ENCODE measurements at regions not wholly inside any gene's neighbourhood (a gene's known extent, or its start where the extent isn't known, plus 50 kb on each side); places are given as distances from the start of the nearest gene placed in this dataset.
"Not testable (repeated sequence)": the region's sequence is repeated elsewhere in the genome, so short reads cannot be mapped to it uniquely, and the experiment has no call there.

DNA sequence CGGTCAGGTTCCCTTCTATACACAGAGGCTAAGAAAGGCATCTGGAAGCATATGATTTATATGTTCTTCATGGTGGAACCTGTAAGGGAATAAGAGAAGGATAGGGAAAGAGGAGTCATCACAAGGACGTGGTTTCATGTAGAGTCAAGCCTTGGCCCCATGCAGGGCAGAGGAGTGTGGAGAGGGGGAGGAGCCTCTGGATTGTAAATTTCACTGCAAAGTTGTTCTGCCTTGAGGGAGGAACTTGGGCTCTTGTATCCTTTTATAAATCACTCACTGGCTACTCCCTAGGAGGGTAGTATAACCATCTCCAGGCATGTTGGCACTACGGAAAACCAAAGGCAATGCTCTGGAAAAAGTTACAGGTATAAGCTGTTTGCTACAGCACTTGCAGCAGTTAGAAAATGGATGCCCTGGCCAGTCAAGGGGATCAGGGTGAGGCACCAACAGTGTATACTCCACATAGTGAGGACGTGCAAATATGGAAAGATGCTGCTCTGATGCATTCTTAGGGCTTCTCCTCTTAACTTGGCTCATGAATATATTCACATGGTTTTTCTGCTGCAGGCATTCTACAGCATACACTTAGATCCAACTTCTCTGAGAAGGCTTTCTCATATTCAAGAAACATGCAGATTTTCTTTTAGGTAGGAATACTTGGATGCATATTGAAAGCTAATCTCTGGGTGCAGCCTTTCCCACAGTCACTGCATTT lies 60.3 kb upstream of the ZNF81 start:
- no peak for DNase-seq (ENCODE audit: low read depth)

- DNase-seq (ENCODE audit: low read depth) = no peak
Measured at GRCh38 chrX:47772764-47773163, 63.9 kb upstream of the ZNF81 start.

- DNase-seq (ENCODE audit: low read depth) = no peak
Measured at GRCh38 chrX:47771473-47771872, 65.2 kb upstream of the ZNF81 start.

- DNase-seq (ENCODE audit: low read depth) = not testable (repeated sequence)
Measured at GRCh38 chrX:47762826-47763225, 73.9 kb upstream of the ZNF81 start.

DNA sequence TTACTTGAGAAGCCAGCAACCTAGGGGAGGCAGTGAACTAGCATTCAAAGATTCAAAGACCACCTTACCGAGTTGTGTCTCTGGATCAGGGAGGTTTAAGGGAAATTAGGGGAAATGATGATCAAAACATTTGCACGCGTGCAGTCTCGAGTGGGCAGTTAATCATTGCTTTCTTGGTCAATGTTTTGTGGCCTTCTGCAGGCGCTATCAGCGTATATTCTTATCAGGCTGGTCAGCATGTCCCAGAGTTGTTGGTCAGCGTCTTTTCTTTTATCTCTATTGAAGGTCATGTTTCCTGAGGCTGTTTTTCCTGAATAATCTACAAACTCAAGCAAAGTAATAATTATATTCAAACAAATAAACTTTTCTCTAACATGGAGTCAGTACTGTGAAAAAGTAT lies 84.0 kb upstream of the ZNF81 start:
- no peak for DNase-seq (ENCODE audit: low read depth)

DNA sequence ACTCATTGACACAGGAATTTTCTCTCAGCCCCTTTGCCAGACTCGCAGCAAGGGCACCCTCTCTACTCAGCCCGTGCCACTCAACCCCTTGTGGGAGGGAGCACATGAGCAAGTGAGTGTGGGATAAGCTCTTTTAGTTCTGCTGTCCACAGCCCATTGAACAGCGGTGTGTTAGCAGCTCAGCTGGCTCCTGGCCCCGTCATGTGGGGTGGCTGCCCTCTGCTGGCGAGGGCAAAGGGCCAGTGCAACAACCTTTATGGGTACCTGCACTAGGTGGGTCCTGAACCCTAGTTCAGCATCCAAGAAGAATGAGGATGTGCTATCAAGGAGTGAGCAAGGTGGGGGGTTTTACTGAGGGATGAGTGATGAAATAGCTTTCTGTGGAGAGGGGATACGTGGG lies 85.0 kb upstream of the ZNF81 start:
- DNase-seq (ENCODE audit: low read depth) = peak; percentile 3

- no peak for DNase-seq (ENCODE audit: low read depth)
Measured at GRCh38 chrX:47749185-47749967, 87.3 kb upstream of the ZNF81 start.

GRCh38 chrX:47748576-47748975 lies 88.1 kb upstream of the ZNF81 start:
- DNase-seq (ENCODE audit: low read depth) = no peak

DNA sequence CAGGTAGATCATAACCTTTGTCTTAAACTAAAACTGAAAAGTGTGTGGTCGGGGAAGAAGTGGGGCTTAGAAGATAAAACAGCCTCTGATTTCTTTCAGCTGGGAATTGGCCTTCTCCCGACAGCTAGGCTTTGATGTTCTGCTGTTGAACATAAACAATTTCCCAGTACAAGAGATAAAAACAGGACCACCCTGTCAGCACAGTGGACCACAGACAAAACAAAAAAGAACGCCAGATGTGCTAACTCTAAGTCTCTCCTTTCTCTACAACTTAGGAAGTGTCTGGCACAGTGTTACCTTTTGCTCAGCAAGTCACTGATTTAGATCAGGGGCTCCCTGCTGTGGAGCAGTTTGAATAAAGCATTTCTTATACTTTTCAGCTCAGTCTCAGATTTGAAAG lies 87.5 kb upstream of the UXT start:
- no peak for DNase-seq (ENCODE audit: low read depth)

DNA sequence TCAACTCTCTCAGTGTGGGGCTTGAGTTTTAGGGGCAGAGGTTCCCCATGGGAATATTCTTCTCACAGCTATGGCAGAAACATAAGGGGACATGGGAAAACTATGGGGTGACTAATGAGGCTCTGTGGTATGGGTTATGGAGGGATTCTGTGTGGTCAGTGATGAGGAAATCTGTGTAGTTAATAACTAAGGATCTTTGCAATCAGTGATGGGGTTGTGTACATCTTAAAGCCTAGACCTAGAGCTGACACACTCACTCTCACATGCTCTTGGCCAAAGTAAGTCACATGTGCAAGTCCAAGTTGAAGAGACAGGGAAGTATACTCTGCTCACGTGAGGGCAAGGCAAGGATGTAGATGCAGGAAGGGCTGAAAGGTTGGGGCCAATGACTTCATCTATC lies 86.4 kb upstream of the UXT start:
- DNase-seq (ENCODE audit: low read depth) = no peak

GRCh38 chrX:47743504-47743903 lies 84.5 kb upstream of the UXT start:
- no peak for DNase-seq (ENCODE audit: low read depth)

DNA sequence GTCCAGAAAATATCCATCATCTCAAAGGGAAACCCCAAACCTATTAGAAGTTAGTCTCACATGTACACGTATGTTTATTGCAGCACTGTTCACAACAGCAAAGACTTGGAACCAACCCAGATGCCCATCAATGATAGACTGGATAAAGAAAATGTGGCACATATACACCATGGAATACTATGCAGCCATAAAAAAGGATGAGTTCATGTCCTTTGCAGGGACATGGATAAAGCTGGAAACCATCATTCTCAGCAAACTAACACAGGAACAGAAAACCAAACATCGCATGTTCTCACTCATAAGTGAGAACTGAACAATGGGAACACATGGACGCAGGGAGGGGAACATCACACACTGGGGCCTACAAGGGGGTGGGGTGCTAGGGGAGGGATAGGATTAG lies 79.9 kb upstream of the UXT start:
- DNase-seq (ENCODE audit: low read depth) = not testable (repeated sequence)

GRCh38 chrX:47723689-47724088 lies 64.7 kb upstream of the UXT start:
- no peak for DNase-seq (ENCODE audit: low read depth)

GRCh38 chrX:47723083-47723482 lies 64.1 kb upstream of the UXT start:
- no peak for DNase-seq (ENCODE audit: low read depth)

- no peak for DNase-seq (ENCODE audit: low read depth)
Measured at GRCh38 chrX:47722260-47722659, 63.3 kb upstream of the UXT start.

DNA sequence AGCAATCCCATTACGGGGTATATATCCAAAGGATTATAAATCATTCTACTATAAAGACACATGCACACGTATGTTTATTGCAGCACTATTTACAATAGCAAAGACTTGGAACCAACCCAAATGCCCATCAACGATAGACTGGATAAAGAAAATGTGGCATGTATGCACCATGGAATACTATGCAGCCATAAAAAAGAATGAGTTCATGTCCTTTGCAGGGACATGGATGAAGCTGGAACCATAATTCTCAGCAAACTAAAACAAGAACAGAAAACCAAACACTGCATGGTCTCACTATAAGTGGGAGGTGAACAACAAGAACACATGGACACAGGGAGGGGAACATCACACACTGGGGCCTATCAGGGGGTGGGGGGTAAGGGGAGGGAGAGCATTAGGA lies 56.1 kb upstream of the UXT start:
- DNase-seq (ENCODE audit: low read depth) = not testable (repeated sequence)

- DNase-seq (ENCODE audit: low read depth) = not testable (repeated sequence)
Measured at GRCh38 chrX:47712675-47713074, 53.7 kb upstream of the UXT start.

- no peak for DNase-seq (ENCODE audit: low read depth)
Measured at GRCh38 chrX:47710252-47710651, 51.3 kb upstream of the UXT start.
